ENCODE measurements at regions not wholly inside any gene's neighbourhood (a gene's known extent, or its start where the extent isn't known, plus 50 kb on each side); places are given as distances from the start of the nearest gene placed in this dataset.

- H3K27me3 Mint-ChIP-seq, result no peaks in the 10 kb centered on the region
- no peaks in the 10 kb centered on the region for H3K36me3 Mint-ChIP-seq (ENCODE audit: insufficient read depth)
- H3K27ac Mint-ChIP-seq (ENCODE audit: low read depth), result no peak overlapping the region
- H3K9me3 Mint-ChIP-seq, result peaks cover 12% of the 10 kb centered on the region
- no peak for DNase-seq (ENCODE audit: low spot score in 2 of 2)
- no peaks in the 10 kb centered on the region for H3K4me1 Mint-ChIP-seq
- ATAC-seq (replicated peaks; ENCODE audit: extremely low read depth, poor library complexity, severe bottlenecking), result no peak
- no peak overlapping the region for H3K4me3 Mint-ChIP-seq
Measured at GRCh38 chr18:41012194-41012593, 942.8 kb upstream of the PIK3C3 start.

DNA sequence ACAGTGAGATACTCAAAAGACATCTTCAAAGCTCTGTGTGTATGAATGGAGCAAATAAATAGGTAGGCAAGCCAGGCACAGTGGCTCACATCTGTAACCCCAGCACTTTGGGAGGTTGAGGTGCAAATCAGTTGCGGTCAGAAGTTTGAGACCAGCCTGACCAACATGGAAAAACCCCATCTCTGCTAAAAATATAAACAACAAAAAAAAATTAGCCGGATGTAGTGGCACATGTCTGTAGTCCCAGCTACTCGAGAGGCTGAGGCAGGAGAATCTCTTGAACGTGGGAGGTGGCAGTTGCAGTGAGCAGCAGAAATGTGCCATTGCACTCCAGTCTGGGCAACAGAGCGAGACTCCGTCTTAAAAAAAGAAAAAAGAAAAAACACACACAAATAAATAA is 945.1 kb upstream of the PIK3C3 start:
- no peak for DNase-seq (ENCODE audit: low spot score in 2 of 2)
- ATAC-seq (replicated peaks; ENCODE audit: extremely low read depth, poor library complexity, severe bottlenecking), result no peak
- Mint-ChIP-seq H3K27me3 (no peaks in the 10 kb centered on the region), H3K4me1 (no peaks in the 10 kb centered on the region), H3K27ac (ENCODE audit: low read depth) (no peak overlapping the region), H3K9me3 (peaks cover 8% of the 10 kb centered on the region), H3K36me3 (ENCODE audit: insufficient read depth) (no peaks in the 10 kb centered on the region), H3K4me3 (no peak overlapping the region)

DNA sequence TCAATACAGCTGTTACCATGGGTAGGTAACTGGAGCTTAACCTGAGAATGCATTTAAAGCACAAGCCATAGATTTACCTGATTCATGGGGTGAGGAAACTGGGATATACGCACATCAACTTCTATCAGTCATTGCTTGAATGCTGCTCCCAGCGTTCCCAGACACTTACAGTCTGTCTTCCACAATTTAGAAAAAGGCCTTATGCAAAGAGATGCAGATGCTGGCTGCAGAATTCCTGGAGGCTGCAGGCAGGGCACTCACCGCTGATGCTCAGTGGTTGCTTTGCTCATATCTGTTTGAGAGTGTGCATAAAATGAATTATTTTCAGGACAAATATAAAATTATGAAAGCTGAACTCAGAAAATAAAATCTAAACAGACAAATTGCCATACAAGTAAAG is 950.7 kb upstream of the PIK3C3 start:
- DNase-seq (ENCODE audit: low spot score in 2 of 2), result no peak
- H3K36me3 Mint-ChIP-seq (ENCODE audit: insufficient read depth), result peaks cover 1% of the 10 kb centered on the region

DNA sequence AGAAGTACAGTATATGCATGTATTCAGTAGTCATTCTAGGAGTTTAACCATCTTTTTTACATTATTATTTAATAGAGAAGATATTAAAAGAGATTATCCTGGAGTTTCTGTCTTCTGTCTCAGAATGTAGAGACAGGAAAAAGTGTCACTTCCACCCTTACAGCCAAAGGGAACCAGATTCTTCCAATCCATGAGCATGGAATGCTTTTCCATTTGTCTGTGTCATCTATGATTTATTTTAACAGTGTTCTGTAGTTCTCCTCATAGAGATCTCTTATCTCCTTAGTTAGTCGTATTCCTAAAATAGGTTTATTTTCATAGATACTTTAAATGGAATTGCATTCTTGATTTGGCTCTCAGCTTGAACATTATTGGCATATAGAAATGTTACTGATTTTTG is 959.5 kb upstream of the PIK3C3 start:
- H3K4me3 Mint-ChIP-seq, result no peak overlapping the region
- no peaks in the 10 kb centered on the region for H3K27me3 Mint-ChIP-seq
- H3K27ac Mint-ChIP-seq (ENCODE audit: low read depth), result no peak overlapping the region
- peaks cover 13% of the 10 kb centered on the region for H3K9me3 Mint-ChIP-seq
- no peak for DNase-seq (ENCODE audit: low spot score in 2 of 2)
- H3K4me1 Mint-ChIP-seq, result no peaks in the 10 kb centered on the region
- ATAC-seq (replicated peaks; ENCODE audit: extremely low read depth, poor library complexity, severe bottlenecking), result no peak
- no peaks in the 10 kb centered on the region for H3K36me3 Mint-ChIP-seq (ENCODE audit: insufficient read depth)

More for the DNA sequence above, 950.7 kb upstream of the PIK3C3 start:
- Mint-ChIP-seq H3K27ac (ENCODE audit: low read depth) (no peak overlapping the region), H3K4me3 (no peak overlapping the region), H3K4me1 (no peaks in the 10 kb centered on the region), H3K27me3 (no peaks in the 10 kb centered on the region), H3K9me3 (no peaks in the 10 kb centered on the region)
- no peak for ATAC-seq (replicated peaks; ENCODE audit: extremely low read depth, poor library complexity, severe bottlenecking)

GRCh38 chr18:40993363-40993762 is 961.7 kb upstream of the PIK3C3 start:
- no peaks in the 10 kb centered on the region for H3K4me1 Mint-ChIP-seq

DNA sequence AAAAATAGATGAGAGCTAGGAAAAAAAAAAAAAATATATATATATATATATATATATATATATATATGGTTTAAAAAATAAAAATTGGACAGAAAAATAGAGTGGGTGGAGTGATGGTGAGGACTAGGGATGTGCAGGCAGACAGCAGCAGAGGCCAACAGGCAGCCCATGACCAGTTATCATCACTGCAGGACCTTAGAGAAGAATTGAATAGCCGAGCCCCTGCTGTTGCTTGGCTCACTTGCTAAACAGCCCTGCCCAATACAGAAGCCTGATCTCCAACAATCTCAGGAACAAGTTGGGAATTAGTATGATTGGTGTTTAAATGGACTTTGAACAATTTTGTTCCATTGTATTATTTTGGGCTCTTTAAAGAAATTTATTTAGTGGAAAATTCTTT is 967.5 kb upstream of the PIK3C3 start:
- Mint-ChIP-seq H3K27ac (ENCODE audit: low read depth) (no peak overlapping the region), H3K4me1 (no peaks in the 10 kb centered on the region), H3K27me3 (no peaks in the 10 kb centered on the region), H3K36me3 (ENCODE audit: insufficient read depth) (no peaks in the 10 kb centered on the region), H3K9me3 (peaks cover 17% of the 10 kb centered on the region), H3K4me3 (no peak overlapping the region)
- ATAC-seq (replicated peaks; ENCODE audit: extremely low read depth, poor library complexity, severe bottlenecking) (no peak), DNase-seq (ENCODE audit: low spot score in 2 of 2) (no peak)

More at GRCh38 chr18:40993363-40993762, 961.7 kb upstream of the PIK3C3 start:
- Mint-ChIP-seq H3K4me3 (no peak overlapping the region), H3K27ac (ENCODE audit: low read depth) (no peak overlapping the region), H3K36me3 (ENCODE audit: insufficient read depth) (no peaks in the 10 kb centered on the region), H3K27me3 (no peaks in the 10 kb centered on the region), H3K9me3 (peaks cover 15% of the 10 kb centered on the region)
- ATAC-seq (replicated peaks; ENCODE audit: extremely low read depth, poor library complexity, severe bottlenecking) (no peak), DNase-seq (ENCODE audit: low spot score in 2 of 2) (no peak)

DNA sequence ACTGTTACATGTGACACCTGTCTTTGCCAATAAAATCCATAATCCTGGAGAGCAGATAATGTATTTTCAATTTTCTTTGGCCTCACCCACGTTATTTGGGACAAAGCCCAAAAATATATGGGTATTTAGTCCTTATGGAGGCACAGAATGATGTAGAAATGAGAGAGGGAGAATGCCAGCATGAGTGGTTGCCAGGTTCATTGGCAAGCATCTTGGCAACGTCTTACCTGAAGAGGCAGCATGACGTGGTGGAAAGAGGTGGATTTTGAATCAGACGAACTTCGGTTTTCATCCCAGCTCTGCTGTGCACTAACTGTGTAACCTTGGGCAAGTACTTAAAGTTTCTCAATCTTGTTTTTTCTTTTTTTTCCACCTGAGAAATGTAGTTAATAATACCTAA is 969.6 kb upstream of the PIK3C3 start:
- Mint-ChIP-seq H3K27me3 (no peaks in the 10 kb centered on the region), H3K27ac (ENCODE audit: low read depth) (no peak overlapping the region), H3K4me3 (no peak overlapping the region), H3K4me1 (no peaks in the 10 kb centered on the region), H3K36me3 (ENCODE audit: insufficient read depth) (no peaks in the 10 kb centered on the region), H3K9me3 (peaks cover 14% of the 10 kb centered on the region)
- ATAC-seq (replicated peaks; ENCODE audit: extremely low read depth, poor library complexity, severe bottlenecking), result no peak
- no peak for DNase-seq (ENCODE audit: low spot score in 2 of 2)

DNA sequence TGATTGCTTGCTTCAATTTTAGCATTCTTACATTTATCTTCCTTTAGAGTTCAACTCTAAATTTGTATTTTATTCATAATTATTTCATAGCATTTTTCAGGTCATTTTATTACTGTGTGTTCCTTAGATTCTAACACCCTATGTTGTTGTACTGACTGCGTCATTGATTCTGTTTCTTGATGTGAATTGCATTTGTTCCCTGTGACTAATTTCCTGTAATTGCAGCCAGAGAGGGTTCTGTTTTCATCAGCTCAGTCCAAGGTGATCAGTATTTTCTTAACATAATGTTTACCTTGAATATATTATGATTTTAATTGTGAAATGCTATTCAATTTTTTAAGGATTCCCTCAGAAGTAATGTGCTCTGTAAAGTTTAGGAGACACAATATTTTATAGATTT is 970.2 kb upstream of the PIK3C3 start:
- H3K4me1 Mint-ChIP-seq, result no peaks in the 10 kb centered on the region

DNA sequence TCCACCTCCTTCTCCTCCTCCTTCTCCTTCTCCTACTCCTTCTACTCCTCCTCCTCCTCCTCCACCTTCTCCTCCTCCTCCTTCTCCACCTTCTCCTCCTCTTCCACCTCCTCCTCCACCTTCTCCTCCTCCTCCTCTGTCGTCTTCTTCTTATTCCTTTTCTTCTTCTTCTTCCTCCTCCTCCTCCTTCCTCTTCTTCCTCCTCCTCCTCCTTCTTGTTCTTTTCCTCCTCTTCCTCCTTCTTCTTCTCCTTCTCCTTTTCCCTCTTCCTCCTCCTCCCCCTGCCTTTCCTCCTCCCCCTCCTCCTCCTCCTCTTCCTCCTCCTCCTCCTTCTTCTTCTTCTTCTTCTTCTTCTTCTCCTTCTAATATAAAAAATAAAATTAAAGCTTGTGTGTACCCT is 971.2 kb upstream of the PIK3C3 start:
- no peak for ATAC-seq (replicated peaks; ENCODE audit: extremely low read depth, poor library complexity, severe bottlenecking)
- DNase-seq (ENCODE audit: low spot score in 2 of 2), result no peak
- H3K4me3 Mint-ChIP-seq, result no peak overlapping the region
- H3K27me3 Mint-ChIP-seq, result no peaks in the 10 kb centered on the region
- H3K9me3 Mint-ChIP-seq, result peaks cover 10% of the 10 kb centered on the region
- H3K36me3 Mint-ChIP-seq (ENCODE audit: insufficient read depth), result no peaks in the 10 kb centered on the region
- no peaks in the 10 kb centered on the region for H3K4me1 Mint-ChIP-seq
- H3K27ac Mint-ChIP-seq (ENCODE audit: low read depth), result no peak overlapping the region

More for the DNA sequence above, 970.2 kb upstream of the PIK3C3 start:
- no peak for ATAC-seq (replicated peaks; ENCODE audit: extremely low read depth, poor library complexity, severe bottlenecking)
- Mint-ChIP-seq H3K36me3 (ENCODE audit: insufficient read depth) (no peaks in the 10 kb centered on the region), H3K27me3 (no peaks in the 10 kb centered on the region), H3K9me3 (peaks cover 10% of the 10 kb centered on the region), H3K4me3 (no peak overlapping the region), H3K27ac (ENCODE audit: low read depth) (no peak overlapping the region)
- DNase-seq (ENCODE audit: low spot score in 2 of 2), result no peak

GRCh38 chr18:40980171-40980570 is 974.9 kb upstream of the PIK3C3 start:
- Mint-ChIP-seq H3K27ac (ENCODE audit: low read depth) (no peak overlapping the region), H3K4me1 (no peaks in the 10 kb centered on the region), H3K9me3 (peaks cover 10% of the 10 kb centered on the region), H3K4me3 (no peak overlapping the region), H3K27me3 (no peaks in the 10 kb centered on the region), H3K36me3 (ENCODE audit: insufficient read depth) (no peaks in the 10 kb centered on the region)
- no peak for ATAC-seq (replicated peaks; ENCODE audit: extremely low read depth, poor library complexity, severe bottlenecking)
- DNase-seq (ENCODE audit: low spot score in 2 of 2), result no peak

- Mint-ChIP-seq H3K27me3 (no peaks in the 10 kb centered on the region), H3K36me3 (ENCODE audit: insufficient read depth) (no peaks in the 10 kb centered on the region), H3K4me1 (no peaks in the 10 kb centered on the region), H3K27ac (ENCODE audit: low read depth) (no peak overlapping the region), H3K9me3 (peaks cover 22% of the 10 kb centered on the region), H3K4me3 (no peak overlapping the region)
- ATAC-seq (replicated peaks; ENCODE audit: extremely low read depth, poor library complexity, severe bottlenecking) (no peak), DNase-seq (ENCODE audit: low spot score in 2 of 2) (no peak)
Measured at GRCh38 chr18:40976050-40976449, 979.0 kb upstream of the PIK3C3 start.

GRCh38 chr18:40974448-40974847 is 980.6 kb upstream of the PIK3C3 start:
- Mint-ChIP-seq H3K9me3 (peaks cover 23% of the 10 kb centered on the region), H3K4me3 (no peak overlapping the region), H3K36me3 (ENCODE audit: insufficient read depth) (peaks cover 2% of the 10 kb centered on the region), H3K27me3 (no peaks in the 10 kb centered on the region), H3K27ac (ENCODE audit: low read depth) (no peak overlapping the region), H3K4me1 (no peaks in the 10 kb centered on the region)
- DNase-seq (ENCODE audit: low spot score in 2 of 2) (no peak), ATAC-seq (replicated peaks; ENCODE audit: extremely low read depth, poor library complexity, severe bottlenecking) (no peak)

DNA sequence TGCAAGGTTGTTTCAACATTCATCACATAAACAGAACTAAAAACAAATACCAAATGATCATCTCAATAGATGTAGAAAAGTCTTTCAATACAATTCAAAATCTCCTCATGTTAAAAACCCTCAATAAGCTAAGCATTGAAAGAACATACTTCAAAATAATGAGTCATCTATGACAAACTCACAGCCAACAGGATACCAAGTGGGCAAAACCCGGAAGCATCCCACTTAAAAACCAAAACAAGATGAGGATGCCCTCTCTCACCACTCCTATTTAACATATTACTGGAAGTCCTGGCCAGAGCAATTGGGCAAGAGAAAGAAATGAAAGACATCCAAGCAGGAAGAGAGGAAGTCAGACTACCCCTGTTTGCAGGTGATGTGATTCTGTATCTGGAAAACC is 992.2 kb upstream of the PIK3C3 start:
- Mint-ChIP-seq H3K27me3 (no peaks in the 10 kb centered on the region), H3K36me3 (ENCODE audit: insufficient read depth) (no peaks in the 10 kb centered on the region), H3K4me3 (no peak overlapping the region), H3K27ac (ENCODE audit: low read depth) (no peak overlapping the region), H3K4me1 (no peaks in the 10 kb centered on the region), H3K9me3 (peaks cover 13% of the 10 kb centered on the region)
- ATAC-seq (replicated peaks; ENCODE audit: extremely low read depth, poor library complexity, severe bottlenecking) (no peak), DNase-seq (ENCODE audit: low spot score in 2 of 2) (no peak)

- Mint-ChIP-seq H3K36me3 (ENCODE audit: insufficient read depth) (no peaks in the 10 kb centered on the region), H3K27me3 (no peaks in the 10 kb centered on the region), H3K27ac (ENCODE audit: low read depth) (no peak overlapping the region), H3K9me3 (peaks cover 16% of the 10 kb centered on the region), H3K4me3 (no peak overlapping the region), H3K4me1 (no peaks in the 10 kb centered on the region)
- no peak for ATAC-seq (replicated peaks; ENCODE audit: extremely low read depth, poor library complexity, severe bottlenecking)
- no peak for DNase-seq (ENCODE audit: low spot score in 2 of 2)
Measured at GRCh38 chr18:40957533-40958070, 997.4 kb upstream of the PIK3C3 start.

Measured in central memory CD8-positive, alpha-beta T cell (primary cell).